ENCODE measurements at regions not wholly inside any gene's neighbourhood (a gene's known extent, or its start where the extent isn't known, plus 50 kb on each side); places are given as distances from the start of the nearest gene placed in this dataset.

DNA sequence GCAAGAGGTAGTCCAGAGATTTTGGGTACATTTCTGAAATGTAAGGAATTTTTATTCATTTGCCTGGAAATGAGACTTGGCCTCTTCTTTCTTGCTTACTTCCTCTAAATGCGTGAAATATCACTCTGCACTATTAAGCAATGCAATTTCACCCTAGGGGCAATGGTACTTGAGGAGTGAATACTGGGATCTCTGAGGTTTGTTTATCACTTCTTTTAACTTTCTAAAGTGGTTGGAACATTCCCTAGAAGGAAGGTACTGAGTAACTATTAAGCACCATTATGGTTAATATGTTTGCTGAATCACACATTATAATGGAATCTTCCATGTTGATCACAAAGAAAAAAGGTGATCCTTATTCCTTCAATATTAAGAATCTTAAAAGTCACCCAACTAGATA is 120.9 kb upstream of the CAND1 start:
- DNase-seq (no peak), FAIRE-seq (no peak)
- intact Hi-C loops (cut with DNase I): no loop called here
- TF ChIP-seq, protein P1, sequence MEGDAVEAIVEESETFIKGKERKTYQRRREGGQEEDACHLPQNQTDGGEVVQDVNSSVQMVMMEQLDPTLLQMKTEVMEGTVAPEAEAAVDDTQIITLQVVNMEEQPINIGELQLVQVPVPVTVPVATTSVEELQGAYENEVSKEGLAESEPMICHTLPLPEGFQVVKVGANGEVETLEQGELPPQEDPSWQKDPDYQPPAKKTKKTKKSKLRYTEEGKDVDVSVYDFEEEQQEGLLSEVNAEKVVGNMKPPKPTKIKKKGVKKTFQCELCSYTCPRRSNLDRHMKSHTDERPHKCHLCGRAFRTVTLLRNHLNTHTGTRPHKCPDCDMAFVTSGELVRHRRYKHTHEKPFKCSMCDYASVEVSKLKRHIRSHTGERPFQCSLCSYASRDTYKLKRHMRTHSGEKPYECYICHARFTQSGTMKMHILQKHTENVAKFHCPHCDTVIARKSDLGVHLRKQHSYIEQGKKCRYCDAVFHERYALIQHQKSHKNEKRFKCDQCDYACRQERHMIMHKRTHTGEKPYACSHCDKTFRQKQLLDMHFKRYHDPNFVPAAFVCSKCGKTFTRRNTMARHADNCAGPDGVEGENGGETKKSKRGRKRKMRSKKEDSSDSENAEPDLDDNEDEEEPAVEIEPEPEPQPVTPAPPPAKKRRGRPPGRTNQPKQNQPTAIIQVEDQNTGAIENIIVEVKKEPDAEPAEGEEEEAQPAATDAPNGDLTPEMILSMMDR (IDR thresholded peaks at IDR 0.05; ENCODE audit: borderline replicate concordance, extremely low read depth, insufficient read depth): no peak
- Histone ChIP-seq H3K27ac (ENCODE audit: low read depth in 2 of 2, low read length in 2 of 2) (no peak overlapping the region), H3K9ac (ENCODE audit: low read length in 3 of 3) (no peak overlapping the region), H3K9me3 (ENCODE audit: control insufficient read depth in 2 of 3, insufficient read depth in 1 of 3, low read length in 3 of 3) (no peaks in the 10 kb centered on the region), H3K4me3 (ENCODE audit: low read length in 3 of 3) (no peak overlapping the region), H3K4me1 (ENCODE audit: control insufficient read depth in 2 of 3, insufficient read depth in 2 of 3, low read depth in 1 of 3, low read length in 3 of 3) (no peaks in the 10 kb centered on the region), H3K27me3 (ENCODE audit: control insufficient read depth, insufficient read depth, low read length) (no peaks in the 10 kb centered on the region), H3K36me3 (ENCODE audit: control insufficient read depth in 2 of 3, insufficient read depth in 3 of 3, low read length in 3 of 3) (no peaks in the 10 kb centered on the region)

DNA sequence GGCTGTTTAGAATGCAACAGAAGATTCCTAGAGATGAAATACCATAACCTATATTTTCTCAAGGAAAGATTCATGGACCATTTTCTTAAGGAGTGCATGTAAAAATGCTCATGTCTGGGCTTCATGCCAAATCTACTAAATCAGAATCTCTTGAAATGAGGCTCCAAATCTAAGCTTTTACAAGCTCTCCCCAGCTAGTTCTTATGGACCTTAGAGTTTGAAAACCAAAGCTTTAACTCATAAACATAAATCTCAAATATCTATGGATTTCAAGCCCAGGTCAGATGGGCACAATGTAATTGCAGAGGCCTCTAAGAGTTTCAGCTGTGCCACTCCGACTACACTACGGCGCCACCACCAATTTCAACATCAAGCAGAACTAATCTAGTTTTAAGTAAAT is 117.3 kb upstream of the CAND1 start:
- H3K27me3 ChIP-seq (ENCODE audit: control insufficient read depth, insufficient read depth, low read length): no peaks in the 10 kb centered on the region
- FAIRE-seq (no peak), DNase-seq (peak in 2 of 5 donors; percentile 65 to 87)
- no peaks in the 10 kb centered on the region for H3K9me3 ChIP-seq (ENCODE audit: control insufficient read depth in 2 of 3, insufficient read depth in 1 of 3, low read length in 3 of 3)
- H3K9ac ChIP-seq (ENCODE audit: low read length in 3 of 3): no peak overlapping the region
- no peaks in the 10 kb centered on the region for H3K36me3 ChIP-seq (ENCODE audit: control insufficient read depth in 2 of 3, insufficient read depth in 3 of 3, low read length in 3 of 3)
- TF ChIP-seq, protein P1 (IDR thresholded peaks at IDR 0.05; ENCODE audit: borderline replicate concordance, extremely low read depth, insufficient read depth): no peak
- intact Hi-C loops (cut with DNase I): no loop called here
- no peak overlapping the region for H3K27ac ChIP-seq (ENCODE audit: low read depth in 2 of 2, low read length in 2 of 2)
- H3K4me1 ChIP-seq (ENCODE audit: control insufficient read depth in 2 of 3, insufficient read depth in 2 of 3, low read depth in 1 of 3, low read length in 3 of 3): no peaks in the 10 kb centered on the region
- no peak overlapping the region for H3K4me3 ChIP-seq (ENCODE audit: low read length in 3 of 3)

DNA sequence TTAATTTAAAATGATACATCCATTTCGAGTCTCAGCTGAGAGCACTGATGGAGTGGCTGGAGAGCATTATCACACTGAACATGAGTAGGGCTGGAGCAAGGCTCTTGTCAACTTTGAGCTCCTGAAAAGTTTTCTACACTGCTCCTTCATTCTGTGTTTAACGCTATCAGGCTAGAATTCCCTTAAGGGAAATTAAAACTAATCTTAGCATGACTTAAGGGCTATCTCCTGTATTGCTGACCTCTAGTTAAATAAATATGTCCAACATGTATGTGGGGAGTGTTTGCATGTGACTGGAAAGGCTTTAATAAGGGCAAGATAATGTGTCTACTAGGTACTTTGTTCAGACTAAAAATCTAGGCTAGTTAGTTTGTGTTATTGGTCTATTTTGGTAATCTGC is 116.7 kb upstream of the CAND1 start:
- no peaks in the 10 kb centered on the region for H3K4me1 ChIP-seq (ENCODE audit: control insufficient read depth in 2 of 3, insufficient read depth in 2 of 3, low read depth in 1 of 3, low read length in 3 of 3)
- FAIRE-seq (no peak), DNase-seq (peak in 2 of 5 donors; percentile 42 to 74)
- H3K27ac ChIP-seq (ENCODE audit: low read depth in 2 of 2, low read length in 2 of 2): no peak overlapping the region
- H3K9me3 ChIP-seq (ENCODE audit: control insufficient read depth in 2 of 3, insufficient read depth in 1 of 3, low read length in 3 of 3): no peaks in the 10 kb centered on the region
- H3K9ac ChIP-seq (ENCODE audit: low read length in 3 of 3): no peak overlapping the region
- H3K36me3 ChIP-seq (ENCODE audit: control insufficient read depth in 2 of 3, insufficient read depth in 3 of 3, low read length in 3 of 3): no peaks in the 10 kb centered on the region
- intact Hi-C loops (cut with DNase I): no loop called here
- TF ChIP-seq, protein P1 (IDR thresholded peaks at IDR 0.05; ENCODE audit: borderline replicate concordance, extremely low read depth, insufficient read depth): no peak
- no peak overlapping the region for H3K4me3 ChIP-seq (ENCODE audit: low read length in 3 of 3)
- no peaks in the 10 kb centered on the region for H3K27me3 ChIP-seq (ENCODE audit: control insufficient read depth, insufficient read depth, low read length)

DNA sequence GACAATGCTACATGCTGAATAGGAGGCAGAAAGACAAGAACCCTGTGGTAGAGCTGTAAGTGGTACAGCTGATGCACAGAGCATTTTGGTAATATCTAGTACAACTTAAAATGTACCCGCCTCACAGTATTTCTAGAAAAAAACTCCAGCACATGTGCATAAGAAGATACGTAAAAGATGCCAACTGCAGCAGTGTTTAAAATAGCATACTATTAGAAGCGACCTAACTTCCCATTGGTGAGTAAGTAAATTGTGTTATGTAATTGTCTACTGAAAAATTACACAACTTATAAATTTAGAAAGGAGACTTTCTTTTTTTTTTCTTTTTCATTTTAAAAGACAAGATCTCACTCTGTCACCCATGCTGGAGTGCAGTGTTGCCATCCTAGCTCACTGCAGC is 114.3 kb upstream of the CAND1 start:
- intact Hi-C loops (cut with DNase I): no loop called here
- H3K36me3 ChIP-seq (ENCODE audit: control insufficient read depth in 2 of 3, insufficient read depth in 3 of 3, low read length in 3 of 3): no peaks in the 10 kb centered on the region
- H3K27me3 ChIP-seq (ENCODE audit: control insufficient read depth, insufficient read depth, low read length): no peaks in the 10 kb centered on the region
- no peaks in the 10 kb centered on the region for H3K4me1 ChIP-seq (ENCODE audit: control insufficient read depth in 2 of 3, insufficient read depth in 2 of 3, low read depth in 1 of 3, low read length in 3 of 3)
- no peak overlapping the region for H3K9ac ChIP-seq (ENCODE audit: low read length in 3 of 3)
- TF ChIP-seq, protein P1 (IDR thresholded peaks at IDR 0.05; ENCODE audit: borderline replicate concordance, extremely low read depth, insufficient read depth): no peak
- no peak overlapping the region for H3K27ac ChIP-seq (ENCODE audit: low read depth in 2 of 2, low read length in 2 of 2)
- DNase-seq (no peak), FAIRE-seq (no peak)
- no peaks in the 10 kb centered on the region for H3K9me3 ChIP-seq (ENCODE audit: control insufficient read depth in 2 of 3, insufficient read depth in 1 of 3, low read length in 3 of 3)
- no peak overlapping the region for H3K4me3 ChIP-seq (ENCODE audit: low read length in 3 of 3)

All from kidney (tissue), 13 donors.